ENCODE measurements at regions not wholly inside any gene's neighbourhood (a gene's known extent, or its start where the extent isn't known, plus 50 kb on each side); places are given as distances from the start of the nearest gene placed in this dataset.

DNA sequence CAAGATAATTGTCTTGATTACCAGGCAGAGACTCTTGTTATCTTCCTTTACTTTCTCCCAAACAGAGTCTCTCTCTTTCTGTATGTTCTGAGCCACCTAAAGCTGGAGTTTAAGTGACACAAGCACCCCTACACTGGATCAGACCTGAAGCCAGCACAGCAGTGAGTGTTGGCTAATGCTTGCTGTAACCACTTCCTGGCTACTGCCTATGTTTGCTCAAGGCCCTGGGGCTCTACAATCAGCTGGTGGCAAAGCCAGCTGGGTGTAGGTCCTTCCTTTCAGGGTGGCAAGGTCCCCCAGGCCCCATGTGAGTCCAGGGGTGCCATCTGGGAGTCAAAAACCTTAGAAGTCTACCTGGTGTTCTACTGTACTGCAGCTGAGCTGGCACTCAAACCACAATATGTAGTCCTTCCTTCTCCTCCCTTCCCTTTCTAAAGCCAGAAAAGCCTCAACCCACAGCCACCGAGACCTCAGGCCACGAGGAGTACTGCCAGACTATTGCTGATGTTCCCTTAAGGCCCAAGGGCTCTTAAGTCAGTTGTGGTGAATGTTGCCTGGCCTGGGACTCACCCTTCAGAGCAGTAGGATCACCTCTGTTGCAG lies 416.3 kb downstream of the ADRA2A start:
- DNase-seq (ENCODE audit: low read depth, low spot score) = no peak
- Histone ChIP-seq H3K27me3 (ENCODE audit: control insufficient read depth in 2 of 2, insufficient read depth in 2 of 2, low read length in 2 of 2) (no peaks in the 10 kb centered on the region), H3K9me1 (replicated peaks; ENCODE audit: control insufficient read depth, extremely low read depth, insufficient read depth, low read length) (no peaks in the 10 kb centered on the region), H3K9me3 (replicated peaks; ENCODE audit: control insufficient read depth, insufficient read depth, low read length) (no peaks in the 10 kb centered on the region), H3K27ac (ENCODE audit: insufficient read depth, low read depth, low read length) (no peak overlapping the region), H2AFZ (ENCODE audit: low read depth, low read length) (no peak overlapping the region), H3K4me2 (ENCODE audit: insufficient read depth, low read length) (no peak overlapping the region), H3K4me3 (replicated peaks in 1 of 3; ENCODE audit: insufficient read depth in 1 of 3, low read depth in 1 of 3, low read length in 3 of 3) (no peak overlapping the region), H4K20me1 (replicated peaks; ENCODE audit: control insufficient read depth, extremely low read depth, insufficient read depth, low read length) (no peaks in the 10 kb centered on the region), H3K4me1 (ENCODE audit: control insufficient read depth, extremely low read depth, insufficient read depth, low read length) (no peaks in the 10 kb centered on the region), H3K79me2 (ENCODE audit: control insufficient read depth, insufficient read depth, low read length) (no peaks in the 10 kb centered on the region), H3K36me3 (ENCODE audit: control insufficient read depth in 2 of 2, extremely low read depth in 1 of 2, insufficient read depth in 2 of 2, low read length in 2 of 2) (no peaks in the 10 kb centered on the region), H3K9ac (replicated peaks; ENCODE audit: extremely low read depth, insufficient read depth, low read length) (no peak overlapping the region)
- dilution Hi-C loops (cut with MboI; ENCODE audit: extremely low pct_ligation_motif_present, low sequenced_read_pairs) (no loop called here), intact Hi-C loops (cut with micrococcal nuclease) (no loop called here)
- ChIA-PET CTCF (no interaction called here), POLR2A (no interaction called here)
- FAIRE-seq = no peak
- BruUV-seq (replicated peaks) = no TSS peak
- TF ChIP-seq GATA2 (IDR thresholded peaks at IDR 0.05; ENCODE audit: insufficient read depth, insufficient read length, low read depth, low read length) (no peak), EZH2 (IDR thresholded peaks at IDR 0.05; ENCODE audit: borderline replicate concordance, low read depth, low read length, severe bottlenecking) (no peak), POLR2A (IDR thresholded peaks at IDR 0.05; ENCODE audit: low read depth, low read length) (no peak), MYC (IDR thresholded peaks at IDR 0.05; ENCODE audit: low read depth, low read length) (no peak), POLR2AphosphoS5 (IDR thresholded peaks at IDR 0.05; ENCODE audit: insufficient read depth, low read depth, low read length) (no peak), JUN (IDR thresholded peaks at IDR 0.05; ENCODE audit: borderline replicate concordance, insufficient read depth, insufficient read length, low read depth) (no peak), FOS (IDR thresholded peaks at IDR 0.05; ENCODE audit: borderline replicate concordance, insufficient read depth, low read length) (no peak)
- TF ChIP-seq, protein P1, sequence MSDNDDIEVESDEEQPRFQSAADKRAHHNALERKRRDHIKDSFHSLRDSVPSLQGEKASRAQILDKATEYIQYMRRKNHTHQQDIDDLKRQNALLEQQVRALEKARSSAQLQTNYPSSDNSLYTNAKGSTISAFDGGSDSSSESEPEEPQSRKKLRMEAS (IDR thresholded peaks at IDR 0.05; ENCODE audit: insufficient read depth, insufficient read length) = no peak
- TF ChIP-seq, protein P2, sequence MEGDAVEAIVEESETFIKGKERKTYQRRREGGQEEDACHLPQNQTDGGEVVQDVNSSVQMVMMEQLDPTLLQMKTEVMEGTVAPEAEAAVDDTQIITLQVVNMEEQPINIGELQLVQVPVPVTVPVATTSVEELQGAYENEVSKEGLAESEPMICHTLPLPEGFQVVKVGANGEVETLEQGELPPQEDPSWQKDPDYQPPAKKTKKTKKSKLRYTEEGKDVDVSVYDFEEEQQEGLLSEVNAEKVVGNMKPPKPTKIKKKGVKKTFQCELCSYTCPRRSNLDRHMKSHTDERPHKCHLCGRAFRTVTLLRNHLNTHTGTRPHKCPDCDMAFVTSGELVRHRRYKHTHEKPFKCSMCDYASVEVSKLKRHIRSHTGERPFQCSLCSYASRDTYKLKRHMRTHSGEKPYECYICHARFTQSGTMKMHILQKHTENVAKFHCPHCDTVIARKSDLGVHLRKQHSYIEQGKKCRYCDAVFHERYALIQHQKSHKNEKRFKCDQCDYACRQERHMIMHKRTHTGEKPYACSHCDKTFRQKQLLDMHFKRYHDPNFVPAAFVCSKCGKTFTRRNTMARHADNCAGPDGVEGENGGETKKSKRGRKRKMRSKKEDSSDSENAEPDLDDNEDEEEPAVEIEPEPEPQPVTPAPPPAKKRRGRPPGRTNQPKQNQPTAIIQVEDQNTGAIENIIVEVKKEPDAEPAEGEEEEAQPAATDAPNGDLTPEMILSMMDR (IDR thresholded peaks at IDR 0.05; ENCODE audit: extremely low read depth in 1 of 2, insufficient read depth in 1 of 2, low read depth in 1 of 2, low read length in 2 of 2) = no peak

Measured in endothelial cell of umbilical vein (primary cell).